ENCODE measurements at regions not wholly inside any gene's neighbourhood (a gene's known extent, or its start where the extent isn't known, plus 50 kb on each side); places are given as distances from the start of the nearest gene placed in this dataset.

GRCh38 chr1:229986737-229987337 lies 80.2 kb upstream of the GALNT2 start:
- H3K36me3 Mint-ChIP-seq (ENCODE audit: insufficient read depth, unreplicated experiment), result no peaks in the 10 kb centered on the region
- no peak for DNase-seq
- intact Hi-C loops (cut with micrococcal nuclease; ENCODE audit: unreplicated experiment), result no loop called here
- Histone ChIP-seq H3K4me1 (peaks cover 20% of the 10 kb centered on the region), H3K4me3 (ENCODE audit: low read depth, low read length) (no peak overlapping the region), H3K36me3 (ENCODE audit: control insufficient read depth, insufficient read depth, low read length) (no peaks in the 10 kb centered on the region), H3K9me3 (no peaks in the 10 kb centered on the region), H3K27me3 (replicated peaks; ENCODE audit: control insufficient read depth, insufficient read depth, low read length) (no peaks in the 10 kb centered on the region)
- no peaks in the 10 kb centered on the region for H3K9me3 Mint-ChIP-seq (ENCODE audit: unreplicated experiment)
- no peaks in the 10 kb centered on the region for H3K27me3 Mint-ChIP-seq (ENCODE audit: insufficient read depth, unreplicated experiment)
- no peak for TF ChIP-seq CTCF (IDR thresholded peaks at IDR 0.05; ENCODE audit: insufficient read depth in 1 of 2, low read depth in 1 of 2, low read length in 1 of 2, severe bottlenecking in 1 of 2, unreplicated experiment in 1 of 2)
- POLR2A ChIA-PET, result no interaction called here
- H3K27ac Mint-ChIP-seq (ENCODE audit: unreplicated experiment), result no peak overlapping the region
- BruUV-seq (replicated peaks), result no TSS peak
- no peak overlapping the region for H3K4me3 Mint-ChIP-seq (ENCODE audit: unreplicated experiment)
- no peaks in the 10 kb centered on the region for H3K4me1 Mint-ChIP-seq (ENCODE audit: low read depth, unreplicated experiment)
- CTCF ChIA-PET, result no interaction called here

- no peaks in the 10 kb centered on the region for H3K9me3 Mint-ChIP-seq (ENCODE audit: unreplicated experiment)
These were observed 79.1 kb upstream of the GALNT2 start for GRCh38 chr1:229987953-229988352.

GRCh38 chr1:229988534-229988933 lies 78.5 kb upstream of the GALNT2 start:
- H3K36me3 ChIP-seq (ENCODE audit: control insufficient read depth, insufficient read depth, low read length), result no peaks in the 10 kb centered on the region
- DNase-seq, result no peak
- Mint-ChIP-seq H3K4me3 (ENCODE audit: unreplicated experiment) (no peak overlapping the region), H3K4me1 (ENCODE audit: low read depth, unreplicated experiment) (no peaks in the 10 kb centered on the region), H3K9me3 (ENCODE audit: unreplicated experiment) (no peaks in the 10 kb centered on the region), H3K27me3 (ENCODE audit: insufficient read depth, unreplicated experiment) (no peaks in the 10 kb centered on the region), H3K36me3 (ENCODE audit: insufficient read depth, unreplicated experiment) (no peaks in the 10 kb centered on the region), H3K27ac (ENCODE audit: unreplicated experiment) (no peak overlapping the region)
- no peaks in the 10 kb centered on the region for H3K27me3 ChIP-seq (replicated peaks; ENCODE audit: control insufficient read depth, insufficient read depth, low read length)
- CTCF ChIA-PET, result no interaction called here
- TF ChIP-seq CTCF (IDR thresholded peaks at IDR 0.05; ENCODE audit: insufficient read depth in 1 of 2, low read depth in 1 of 2, low read length in 1 of 2, severe bottlenecking in 1 of 2, unreplicated experiment in 1 of 2), result no peak
- H3K4me1 ChIP-seq, result peaks cover 20% of the 10 kb centered on the region
- POLR2A ChIA-PET, result no interaction called here
- intact Hi-C loops (cut with micrococcal nuclease; ENCODE audit: unreplicated experiment), result no loop called here
- no peaks in the 10 kb centered on the region for H3K9me3 ChIP-seq
- no peak overlapping the region for H3K4me3 ChIP-seq (ENCODE audit: low read depth, low read length)
- BruUV-seq (replicated peaks), result no TSS peak

More at GRCh38 chr1:229987953-229988352, 79.1 kb upstream of the GALNT2 start:
- intact Hi-C loops (cut with micrococcal nuclease; ENCODE audit: unreplicated experiment), result no loop called here
- Mint-ChIP-seq H3K4me1 (ENCODE audit: low read depth, unreplicated experiment) (no peaks in the 10 kb centered on the region), H3K36me3 (ENCODE audit: insufficient read depth, unreplicated experiment) (no peaks in the 10 kb centered on the region), H3K4me3 (ENCODE audit: unreplicated experiment) (no peak overlapping the region), H3K27me3 (ENCODE audit: insufficient read depth, unreplicated experiment) (no peaks in the 10 kb centered on the region), H3K27ac (ENCODE audit: unreplicated experiment) (no peak overlapping the region)
- Histone ChIP-seq H3K9me3 (no peaks in the 10 kb centered on the region), H3K4me1 (peaks cover 20% of the 10 kb centered on the region), H3K27me3 (replicated peaks; ENCODE audit: control insufficient read depth, insufficient read depth, low read length) (no peaks in the 10 kb centered on the region), H3K36me3 (ENCODE audit: control insufficient read depth, insufficient read depth, low read length) (no peaks in the 10 kb centered on the region), H3K4me3 (ENCODE audit: low read depth, low read length) (no peak overlapping the region)
- no peak for TF ChIP-seq CTCF (IDR thresholded peaks at IDR 0.05; ENCODE audit: insufficient read depth in 1 of 2, low read depth in 1 of 2, low read length in 1 of 2, severe bottlenecking in 1 of 2, unreplicated experiment in 1 of 2)
- CTCF ChIA-PET, result no interaction called here
- no peak for DNase-seq
- BruUV-seq (replicated peaks), result no TSS peak
- POLR2A ChIA-PET, result no interaction called here

Data from Caco-2 (cell line).